K562 (cell line): ENCODE measurements at regions not wholly inside any gene's neighbourhood (a gene's known extent, or its start where the extent isn't known, plus 50 kb on each side); places are given as distances from the start of the nearest gene placed in this dataset.

Experiments
- DNMT1 ChIP-seq: fragments of 450-650 bp; IDR thresholded peaks from 2 replicates; pipeline ENCODE4 v1.6.1; 2016; ENCODE audit warnings: antibody characterized with exemption, mild to moderate bottlenecking
- LARP7 ChIP-seq: fragments of 450-650 bp; IDR thresholded peaks from 2 replicates; pipeline ENCODE4 v1.6.1; 2016
- TF ChIP-seq, protein P1 (sequence below): fragments of 250-450 bp; sonication (Bioruptor Pico); IDR thresholded peaks from 2 replicates; pipeline ENCODE4 v1.4.0; 2020; ENCODE audit warnings: mild to moderate bottlenecking, moderate library complexity

DNA sequence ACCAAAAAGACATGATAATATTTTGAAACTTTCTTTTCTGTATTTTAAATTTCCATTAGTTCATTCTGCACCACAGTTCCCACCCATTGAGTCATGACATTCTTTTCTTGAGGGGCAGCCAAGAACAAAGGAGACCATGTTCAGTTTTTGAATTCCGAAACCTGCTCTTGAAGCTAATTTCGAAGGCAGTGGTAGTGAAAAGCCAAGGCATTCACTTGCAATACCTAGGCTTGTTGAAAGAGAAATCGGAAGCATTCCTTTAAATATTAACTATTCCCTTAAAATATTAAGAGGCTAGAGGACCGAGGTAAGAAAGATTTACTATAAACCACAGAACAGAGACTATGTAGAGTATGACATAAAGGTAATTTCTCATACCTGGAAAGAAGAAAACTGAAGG is 256.3 kb downstream of the ADGRL2 start:
- TF ChIP-seq, protein P1, sequence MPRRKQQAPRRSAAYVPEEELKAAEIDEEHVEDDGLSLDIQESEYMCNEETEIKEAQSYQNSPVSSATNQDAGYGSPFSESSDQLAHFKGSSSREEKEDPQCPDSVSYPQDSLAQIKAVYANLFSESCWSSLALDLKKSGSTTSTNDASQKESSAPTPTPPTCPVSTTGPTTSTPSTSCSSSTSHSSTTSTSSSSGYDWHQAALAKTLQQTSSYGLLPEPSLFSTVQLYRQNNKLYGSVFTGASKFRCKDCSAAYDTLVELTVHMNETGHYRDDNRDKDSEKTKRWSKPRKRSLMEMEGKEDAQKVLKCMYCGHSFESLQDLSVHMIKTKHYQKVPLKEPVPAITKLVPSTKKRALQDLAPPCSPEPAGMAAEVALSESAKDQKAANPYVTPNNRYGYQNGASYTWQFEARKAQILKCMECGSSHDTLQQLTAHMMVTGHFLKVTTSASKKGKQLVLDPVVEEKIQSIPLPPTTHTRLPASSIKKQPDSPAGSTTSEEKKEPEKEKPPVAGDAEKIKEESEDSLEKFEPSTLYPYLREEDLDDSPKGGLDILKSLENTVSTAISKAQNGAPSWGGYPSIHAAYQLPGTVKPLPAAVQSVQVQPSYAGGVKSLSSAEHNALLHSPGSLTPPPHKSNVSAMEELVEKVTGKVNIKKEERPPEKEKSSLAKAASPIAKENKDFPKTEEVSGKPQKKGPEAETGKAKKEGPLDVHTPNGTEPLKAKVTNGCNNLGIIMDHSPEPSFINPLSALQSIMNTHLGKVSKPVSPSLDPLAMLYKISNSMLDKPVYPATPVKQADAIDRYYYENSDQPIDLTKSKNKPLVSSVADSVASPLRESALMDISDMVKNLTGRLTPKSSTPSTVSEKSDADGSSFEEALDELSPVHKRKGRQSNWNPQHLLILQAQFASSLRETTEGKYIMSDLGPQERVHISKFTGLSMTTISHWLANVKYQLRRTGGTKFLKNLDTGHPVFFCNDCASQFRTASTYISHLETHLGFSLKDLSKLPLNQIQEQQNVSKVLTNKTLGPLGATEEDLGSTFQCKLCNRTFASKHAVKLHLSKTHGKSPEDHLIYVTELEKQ: no peak
- TF ChIP-seq DNMT1: no peak
- TF ChIP-seq LARP7: no peak
